ENCODE measurements at regions not wholly inside any gene's neighbourhood (a gene's known extent, or its start where the extent isn't known, plus 50 kb on each side); places are given as distances from the start of the nearest gene placed in this dataset.
"Not testable (repeated sequence)": the region's sequence is repeated elsewhere in the genome, so short reads cannot be mapped to it uniquely, and the experiment has no call there.

DNA sequence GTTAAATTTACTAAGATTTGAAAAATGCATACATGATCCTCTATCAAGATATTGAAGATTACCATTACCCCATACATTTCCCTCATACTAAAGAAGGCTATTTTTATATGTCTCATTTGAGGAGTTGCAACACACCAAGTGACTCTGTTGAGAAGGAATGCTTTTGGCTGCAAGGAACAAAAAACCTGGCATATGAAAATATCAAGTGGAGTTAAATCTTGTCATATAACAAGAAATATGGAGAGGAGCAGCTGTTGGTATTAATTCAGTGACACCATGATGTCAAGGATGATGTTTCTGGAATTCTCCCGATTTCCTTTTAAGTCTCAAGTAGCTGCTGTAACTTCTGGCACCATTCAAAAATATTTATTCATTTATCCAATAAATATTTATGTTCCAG, 193.8 kb downstream of the CSNK1G3 start:
- H3K27ac ChIP-seq = no peak overlapping the region
- TF ChIP-seq, protein P1, sequence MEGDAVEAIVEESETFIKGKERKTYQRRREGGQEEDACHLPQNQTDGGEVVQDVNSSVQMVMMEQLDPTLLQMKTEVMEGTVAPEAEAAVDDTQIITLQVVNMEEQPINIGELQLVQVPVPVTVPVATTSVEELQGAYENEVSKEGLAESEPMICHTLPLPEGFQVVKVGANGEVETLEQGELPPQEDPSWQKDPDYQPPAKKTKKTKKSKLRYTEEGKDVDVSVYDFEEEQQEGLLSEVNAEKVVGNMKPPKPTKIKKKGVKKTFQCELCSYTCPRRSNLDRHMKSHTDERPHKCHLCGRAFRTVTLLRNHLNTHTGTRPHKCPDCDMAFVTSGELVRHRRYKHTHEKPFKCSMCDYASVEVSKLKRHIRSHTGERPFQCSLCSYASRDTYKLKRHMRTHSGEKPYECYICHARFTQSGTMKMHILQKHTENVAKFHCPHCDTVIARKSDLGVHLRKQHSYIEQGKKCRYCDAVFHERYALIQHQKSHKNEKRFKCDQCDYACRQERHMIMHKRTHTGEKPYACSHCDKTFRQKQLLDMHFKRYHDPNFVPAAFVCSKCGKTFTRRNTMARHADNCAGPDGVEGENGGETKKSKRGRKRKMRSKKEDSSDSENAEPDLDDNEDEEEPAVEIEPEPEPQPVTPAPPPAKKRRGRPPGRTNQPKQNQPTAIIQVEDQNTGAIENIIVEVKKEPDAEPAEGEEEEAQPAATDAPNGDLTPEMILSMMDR (IDR thresholded peaks at IDR 0.05) = no peak
- DNase-seq (ENCODE audit: low spot score) = no peak
- H3K4me3 ChIP-seq = no peak overlapping the region

DNA sequence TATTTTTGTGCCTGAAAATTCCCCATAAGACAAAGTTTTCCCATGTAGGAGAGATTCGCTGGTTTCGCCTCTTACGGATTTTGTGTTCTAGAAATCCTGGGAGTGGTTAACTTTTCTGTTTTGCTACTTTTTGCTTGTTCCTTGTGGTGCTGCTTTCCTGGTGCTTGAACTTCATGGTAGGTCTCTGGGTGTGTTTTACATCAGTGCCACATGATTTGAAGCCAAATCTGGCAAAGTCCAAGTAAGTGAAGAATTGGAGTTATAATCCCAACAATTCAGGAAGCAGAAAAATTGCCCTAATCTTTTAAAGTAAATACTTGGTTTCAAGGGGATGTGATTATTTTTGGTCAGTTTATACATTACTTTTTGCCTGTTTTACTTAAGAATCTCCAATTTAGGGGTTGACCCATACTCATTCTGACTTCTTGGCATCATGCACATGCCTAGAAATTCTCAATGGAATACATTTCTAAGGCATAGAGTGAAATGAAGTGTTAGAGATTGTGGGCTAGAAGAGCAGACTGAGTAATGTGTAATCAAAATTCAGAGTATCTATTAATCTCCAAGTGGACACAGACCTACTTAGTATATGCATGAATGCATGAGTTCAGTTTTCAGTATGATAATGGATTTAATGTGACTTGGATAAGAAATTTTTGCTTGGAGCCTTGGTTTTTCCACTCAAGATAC, 189.7 kb downstream of the CSNK1G3 start:
- peak overlapping the region in 1 of 2 donors; percentile 49 for H3K27ac ChIP-seq
- H3K4me3 ChIP-seq = no peak overlapping the region
- TF ChIP-seq, protein P1 (IDR thresholded peaks at IDR 0.05) = no peak
- no peak for DNase-seq (ENCODE audit: low spot score)

DNA sequence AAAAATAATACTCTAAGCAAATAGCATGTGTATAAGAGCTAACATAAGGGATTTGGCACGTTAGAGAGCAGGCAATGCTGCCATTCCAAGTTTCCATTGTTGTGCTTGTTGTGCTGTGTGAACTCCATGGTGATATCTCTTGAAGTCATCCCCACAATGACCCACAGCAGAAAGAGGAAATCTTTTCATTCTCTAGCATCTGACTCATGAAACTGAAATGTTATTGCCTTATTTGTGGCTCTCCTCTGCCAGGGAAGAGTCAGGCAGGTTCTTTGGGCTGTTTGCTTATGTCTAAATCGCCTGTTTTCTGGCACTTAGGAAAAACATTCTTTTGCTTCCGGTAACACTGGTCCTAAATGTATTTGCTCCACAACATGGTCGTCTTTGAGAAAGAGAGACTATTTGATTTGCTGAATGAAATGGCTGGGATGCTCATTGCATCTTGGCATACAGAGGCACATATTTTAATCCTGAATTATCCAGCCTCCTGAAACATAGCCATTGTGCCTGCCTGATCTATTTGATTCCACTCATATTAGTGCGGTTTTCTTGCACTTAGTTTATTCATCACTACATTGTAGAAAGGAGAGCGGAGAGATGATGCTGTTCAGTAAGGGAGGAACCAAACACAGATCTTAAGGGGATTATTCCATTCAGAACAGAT, 188.8 kb downstream of the CSNK1G3 start:
- no peak for DNase-seq (ENCODE audit: low spot score)
- TF ChIP-seq, protein P1 (IDR thresholded peaks at IDR 0.05) = no peak
- Histone ChIP-seq H3K27ac (peak overlapping the region in 1 of 2 donors; percentile 49), H3K4me3 (no peak overlapping the region)

DNA sequence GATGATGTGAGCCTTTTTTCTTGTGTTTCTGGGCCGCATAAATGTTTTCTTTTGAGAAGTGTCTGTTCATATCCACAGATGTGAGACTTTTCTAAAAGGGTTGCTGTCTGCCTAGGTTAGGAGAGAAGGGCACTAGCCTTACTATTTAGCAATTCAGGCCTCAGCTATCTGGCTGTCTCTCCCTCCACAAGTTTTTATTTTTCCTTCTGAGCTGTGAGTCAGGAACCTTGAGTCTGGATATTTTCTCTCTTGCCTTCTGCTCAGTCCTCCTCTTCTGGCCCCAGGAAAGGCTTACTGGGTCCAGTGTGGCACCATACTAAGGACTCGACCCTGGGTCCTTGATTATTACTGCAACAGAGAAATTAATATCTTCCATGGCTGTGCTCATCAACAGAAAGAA, 187.6 kb downstream of the CSNK1G3 start:
- TF ChIP-seq, protein P1 (IDR thresholded peaks at IDR 0.05) = no peak
- H3K27ac ChIP-seq = peak overlapping the region in 1 of 2 donors; percentile 74
- no peak overlapping the region for H3K4me3 ChIP-seq
- no peak for DNase-seq (ENCODE audit: low spot score)

DNA sequence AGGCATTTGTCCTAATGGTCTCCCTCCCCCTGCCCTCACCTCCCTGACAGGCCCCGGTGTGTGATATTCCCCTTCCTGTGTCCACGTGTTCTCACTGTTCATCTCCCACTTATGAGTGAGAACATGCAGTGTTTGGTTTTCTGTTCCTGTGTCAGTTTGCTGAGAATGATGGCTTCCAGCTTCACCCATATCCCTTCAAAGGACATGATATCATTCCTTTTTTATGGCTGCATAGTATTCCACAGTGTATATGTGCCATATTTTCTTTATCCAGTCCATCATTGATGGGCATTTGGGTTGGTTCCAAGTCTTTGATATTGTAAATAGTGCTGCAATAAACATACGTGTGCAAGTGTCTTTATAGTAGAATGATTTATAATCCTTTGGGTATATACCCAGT, 187.0 kb downstream of the CSNK1G3 start:
- not testable (repeated sequence) for DNase-seq (ENCODE audit: low spot score); H3K4me3 ChIP-seq; H3K27ac ChIP-seq

DNA sequence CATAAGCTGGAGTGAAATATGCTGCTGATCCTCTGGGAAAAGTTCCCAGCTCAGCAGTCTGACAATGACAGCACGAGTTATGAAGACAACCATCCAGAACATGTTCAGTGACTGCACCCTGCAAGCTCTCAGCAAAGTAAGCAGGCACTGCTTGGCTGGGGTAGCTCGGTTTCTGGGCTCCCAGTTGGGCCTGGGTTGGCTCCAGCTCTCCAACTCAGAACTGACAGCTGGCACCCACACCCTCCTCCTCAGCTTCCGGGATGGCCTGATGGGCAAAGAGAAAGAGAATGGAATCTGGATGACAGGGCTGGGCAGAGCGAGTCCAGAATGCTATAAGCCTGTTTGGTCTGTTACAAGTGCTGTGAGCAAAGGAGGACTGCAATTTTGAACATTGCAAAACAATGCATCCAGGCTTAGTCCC, 185.0 kb downstream of the CSNK1G3 start:
- Histone ChIP-seq H3K27ac (peak overlapping the region in 1 of 2 donors; percentile 73), H3K4me3 (no peak overlapping the region)
- TF ChIP-seq, protein P1 (IDR thresholded peaks at IDR 0.05) = no peak
- no peak for DNase-seq (ENCODE audit: low spot score)

DNA sequence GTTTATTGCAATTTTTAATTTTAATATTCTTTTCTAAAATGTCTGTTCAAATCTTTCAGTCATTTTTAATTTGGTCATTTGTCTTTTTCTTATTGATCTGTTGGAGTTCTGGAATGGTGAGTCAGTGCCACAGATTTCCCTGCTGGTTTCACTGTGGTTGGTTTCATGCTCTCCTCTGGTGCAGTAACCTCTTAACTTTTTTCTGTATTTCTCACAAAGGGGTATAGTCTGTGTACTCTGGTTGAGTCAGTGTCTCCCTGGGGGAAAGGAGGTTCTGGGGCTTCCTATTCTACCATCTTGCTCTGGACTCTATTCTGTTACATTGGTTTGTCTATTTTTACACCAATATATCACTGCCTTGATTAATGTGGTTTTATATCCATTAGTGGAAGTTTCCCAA, 178.8 kb downstream of the CSNK1G3 start:
- TF ChIP-seq, protein P1 (IDR thresholded peaks at IDR 0.05) = no peak
- no peak for DNase-seq (ENCODE audit: low spot score)
- Histone ChIP-seq H3K27ac (no peak overlapping the region), H3K4me3 (no peak overlapping the region)
